Ovary (tissue), 7 donors: ENCODE measurements at regions not wholly inside any gene's neighbourhood (a gene's known extent, or its start where the extent isn't known, plus 50 kb on each side); places are given as distances from the start of the nearest gene placed in this dataset.

Source experiments
- DNase-seq, 5 donors: peaks; one replicate each; pipeline ENCODE4 v3.0.0-alpha.2; 2019 to 2020
- H3K27ac ChIP-seq, 2 donors: fragments of 200-600 bp; one replicate each; pipeline versions ENCODE4 v1.5.1 to v1.8.0; 2019 to 2022
- H3K27me3 ChIP-seq: fragments of 200-600 bp; one replicate; pipeline ENCODE4 v1.8.0; 2022
- H3K36me3 ChIP-seq: fragments of 200-600 bp; sonication (generic); one replicate; pipeline ENCODE4 v1.5.1; 2019
- H3K4me1 ChIP-seq: one replicate; pipeline ENCODE4 v1.8.1; 2013; ENCODE audit warnings: mild to moderate bottlenecking, moderate library complexity; ENCODE audit not compliant: insufficient read depth
- H3K4me3 ChIP-seq: fragments of 200-600 bp; sonication (generic); one replicate; pipeline ENCODE4 v1.5.1; 2017
- H3K9me3 ChIP-seq, 2 donors: fragments of 200-600 bp in 1 of 2; sonication (generic) in 1 of 2; one replicate each; pipeline versions ENCODE4 v1.5.1 to v1.8.1; 2013 to 2019; ENCODE audit warnings: mild to moderate bottlenecking in 1 of 2, moderate library complexity in 1 of 2
- EP300 ChIP-seq: sonication (generic); formaldehyde crosslinking; IDR thresholded peaks from one replicate; pipeline ENCODE4 v1.6.1; 2017; ENCODE audit warnings: antibody characterized with exemption
- POLR2A ChIP-seq: fragments of 450-650 bp; IDR thresholded peaks from one replicate; pipeline ENCODE4 v1.6.1; 2017; ENCODE audit warnings: antibody characterized with exemption, mild to moderate bottlenecking, moderate library complexity
- WGBS, 3 donors: extraction: QIAGEN DNeasy Blood & Tissue Kit in 1 of 3; methylation state at CpG; one replicate each; pipeline versions ENCODE4 v1.1.5 to v1.1.7; 2013 to 2017; 5-methylcytosine and 5-hydroxymethylcytosine counted together
- intact Hi-C, 4 donors: fragments of 100-400 bp; cut with DNase I; formaldehyde crosslinking; loops; one replicate each; pipeline versions ENCODE4 v1.11.0 to v1.15.1; 2022 to 2023
- TF ChIP-seq, protein P1 (sequence below), 3 donors: fragments of 450-650 bp in 2 of 3; fragments of 200-600 bp in 1 of 3; IDR thresholded peaks; one replicate each; pipeline versions ENCODE4 v1.5.1 to v1.8.0; 2016 to 2022; ENCODE audit warnings: antibody characterized with exemption in 3 of 3, mild to moderate bottlenecking in 1 of 3
- donor health status: DM: no; HTN: no; CAD: no; lungs with moderate emphysema.
- donor health status: DM: no; HTN: no; CAD: no.
- donor health status: Bipolar disorder and iron deficiency.
- donor health status: DM: no; HTN: no; CAD: no.
- donor health status: DM: yes; HTN: yes; CAD: no.

- Histone ChIP-seq H3K4me3 (no peak overlapping the region), H3K4me1 (no peaks in the 10 kb centered on the region), H3K27me3 (no peaks in the 10 kb centered on the region), H3K36me3 (no peaks in the 10 kb centered on the region), H3K27ac (no peak overlapping the region), H3K9me3 (no peaks in the 10 kb centered on the region)
- TF ChIP-seq POLR2A (no peak), EP300 (no peak)
- TF ChIP-seq, protein P1, sequence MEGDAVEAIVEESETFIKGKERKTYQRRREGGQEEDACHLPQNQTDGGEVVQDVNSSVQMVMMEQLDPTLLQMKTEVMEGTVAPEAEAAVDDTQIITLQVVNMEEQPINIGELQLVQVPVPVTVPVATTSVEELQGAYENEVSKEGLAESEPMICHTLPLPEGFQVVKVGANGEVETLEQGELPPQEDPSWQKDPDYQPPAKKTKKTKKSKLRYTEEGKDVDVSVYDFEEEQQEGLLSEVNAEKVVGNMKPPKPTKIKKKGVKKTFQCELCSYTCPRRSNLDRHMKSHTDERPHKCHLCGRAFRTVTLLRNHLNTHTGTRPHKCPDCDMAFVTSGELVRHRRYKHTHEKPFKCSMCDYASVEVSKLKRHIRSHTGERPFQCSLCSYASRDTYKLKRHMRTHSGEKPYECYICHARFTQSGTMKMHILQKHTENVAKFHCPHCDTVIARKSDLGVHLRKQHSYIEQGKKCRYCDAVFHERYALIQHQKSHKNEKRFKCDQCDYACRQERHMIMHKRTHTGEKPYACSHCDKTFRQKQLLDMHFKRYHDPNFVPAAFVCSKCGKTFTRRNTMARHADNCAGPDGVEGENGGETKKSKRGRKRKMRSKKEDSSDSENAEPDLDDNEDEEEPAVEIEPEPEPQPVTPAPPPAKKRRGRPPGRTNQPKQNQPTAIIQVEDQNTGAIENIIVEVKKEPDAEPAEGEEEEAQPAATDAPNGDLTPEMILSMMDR (IDR thresholded peaks at IDR 0.05), result no peak
- intact Hi-C loops, result no loop called here
- 41 to 62% (median 52%) methylated on average over 8 of the region's 8 CpGs for WGBS, 3 donors
- no peak for DNase-seq
Observed at GRCh38 chr3:16658004-16658924, 53.0 kb upstream of the DAZL start.

DNA sequence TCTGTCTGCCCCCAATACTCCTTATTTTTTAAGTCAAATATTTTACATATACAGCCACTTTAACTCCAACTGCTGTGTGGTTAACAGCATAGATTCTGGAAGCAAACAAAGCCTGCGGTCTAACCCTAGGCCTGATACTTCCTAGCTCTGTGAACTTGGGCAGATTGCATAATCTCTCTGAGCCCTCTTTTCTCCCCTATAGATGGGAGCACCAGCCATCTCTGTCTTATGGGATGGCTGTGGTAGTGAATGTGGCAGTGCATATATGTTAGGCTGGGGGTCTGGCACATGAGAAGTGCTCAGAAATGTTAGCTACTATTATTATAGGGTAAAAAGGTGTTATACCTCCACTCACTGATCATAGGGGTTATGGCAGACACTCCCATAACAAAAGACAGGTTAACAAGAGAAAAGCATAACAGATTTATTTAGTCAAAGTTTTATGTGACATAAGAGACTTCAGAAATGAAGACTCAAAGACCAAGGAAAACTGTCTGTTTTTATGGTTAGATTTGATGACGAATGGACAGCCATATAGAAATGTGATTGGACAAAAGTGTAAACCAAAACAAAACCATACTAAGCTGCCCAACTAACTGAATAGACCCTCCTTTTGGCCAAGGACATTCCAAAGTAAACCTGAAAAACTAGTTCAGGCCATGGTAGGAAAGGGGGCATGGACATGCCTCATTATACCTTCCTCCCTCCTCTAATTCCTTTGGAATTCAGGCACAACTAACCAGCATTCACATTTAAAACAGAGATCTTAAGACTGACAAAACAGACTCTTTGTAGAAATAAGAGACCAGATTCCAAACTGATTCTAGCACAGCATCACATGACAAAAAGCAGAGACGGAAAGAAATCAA is 53.9 kb upstream of the DAZL start:
- intact Hi-C loops, result no loop called here
- H3K27ac ChIP-seq, result no peak overlapping the region
- no peaks in the 10 kb centered on the region for H3K9me3 ChIP-seq
- H3K36me3 ChIP-seq, result no peaks in the 10 kb centered on the region
- 89 to 95% (median 94%) methylated on average over 3 of the region's 3 CpGs for WGBS, 3 donors
- TF ChIP-seq, protein P1 (IDR thresholded peaks at IDR 0.05), result no peak
- TF ChIP-seq POLR2A (no peak), EP300 (no peak)
- H3K4me3 ChIP-seq, result no peak overlapping the region
- DNase-seq, result no peak
- peaks cover 2% of the 10 kb centered on the region for H3K4me1 ChIP-seq
- H3K27me3 ChIP-seq, result no peaks in the 10 kb centered on the region

- Histone ChIP-seq H3K4me3 (no peak overlapping the region), H3K4me1 (peaks cover 2% of the 10 kb centered on the region), H3K36me3 (no peaks in the 10 kb centered on the region), H3K9me3 (no peaks in the 10 kb centered on the region), H3K27ac (no peak overlapping the region), H3K27me3 (no peaks in the 10 kb centered on the region)
- TF ChIP-seq, protein P1 (IDR thresholded peaks at IDR 0.05), result no peak
- no peak for TF ChIP-seq EP300
- no peak for TF ChIP-seq POLR2A
- intact Hi-C loops, result no loop called here
- 55 to 62% (median 62%) methylated on average over 8 of the region's 8 CpGs for WGBS, 3 donors
- DNase-seq, result no peak
Observed at GRCh38 chr3:16663854-16664712, 58.9 kb upstream of the DAZL start.

DNA sequence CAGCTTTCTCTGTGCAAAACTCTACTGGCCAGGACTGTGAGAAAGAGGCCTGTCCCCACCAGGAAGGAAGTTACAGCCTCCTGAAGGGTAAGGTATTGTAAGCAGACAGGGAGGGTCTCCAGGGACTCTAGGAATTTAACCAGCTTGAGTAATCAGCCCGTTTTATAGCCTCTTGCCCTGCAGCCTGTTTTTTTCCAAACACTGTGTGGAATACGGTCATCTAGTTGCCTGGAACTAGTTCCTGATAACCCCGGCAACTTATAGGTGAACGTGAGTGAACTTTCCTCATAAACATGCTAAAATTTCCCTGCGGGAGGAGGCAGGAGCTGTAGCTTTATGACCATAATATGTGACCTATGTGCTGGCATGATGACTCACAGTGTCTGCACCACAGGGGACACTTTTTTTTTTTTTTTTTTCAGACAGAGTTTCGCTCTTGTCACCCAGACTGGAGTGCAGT is 60.1 kb upstream of the DAZL start:
- 52 to 57% (median 53%) methylated on average over 6 of the region's 6 CpGs for WGBS, 3 donors
- intact Hi-C loops, result no loop called here
- no peak for DNase-seq

More for the DNA sequence above, 60.1 kb upstream of the DAZL start:
- peaks cover 2% of the 10 kb centered on the region for H3K4me1 ChIP-seq
- H3K9me3 ChIP-seq, result no peaks in the 10 kb centered on the region
- H3K27me3 ChIP-seq, result no peaks in the 10 kb centered on the region
- H3K4me3 ChIP-seq, result no peak overlapping the region
- H3K36me3 ChIP-seq, result no peaks in the 10 kb centered on the region
- no peak overlapping the region for H3K27ac ChIP-seq
- TF ChIP-seq POLR2A (no peak), EP300 (no peak)
- TF ChIP-seq, protein P1 (IDR thresholded peaks at IDR 0.05), result no peak
